Erythroblast (primary cell): ENCODE measurements at regions not wholly inside any gene's neighbourhood (a gene's known extent, or its start where the extent isn't known, plus 50 kb on each side); places are given as distances from the start of the nearest gene placed in this dataset.

Source experiments
- GATA1 ChIP-seq: IDR thresholded peaks from 2 replicates; pipeline ENCODE4 v1.6.1; 2011; ENCODE audit warnings: low read depth, mild to moderate bottlenecking, control low read depth, low read length, moderate library complexity
- POLR2A ChIP-seq: IDR thresholded peaks from 2 replicates; pipeline ENCODE4 v1.6.1; 2011; ENCODE audit warnings: mild to moderate bottlenecking, low read length

- no peak for TF ChIP-seq POLR2A
- no peak for TF ChIP-seq GATA1
Measured at GRCh38 chr10:25849268-25849667, 84.8 kb upstream of the MYO3A start.
